ENCODE measurements at regions not wholly inside any gene's neighbourhood (a gene's known extent, or its start where the extent isn't known, plus 50 kb on each side); places are given as distances from the start of the nearest gene placed in this dataset.

DNA sequence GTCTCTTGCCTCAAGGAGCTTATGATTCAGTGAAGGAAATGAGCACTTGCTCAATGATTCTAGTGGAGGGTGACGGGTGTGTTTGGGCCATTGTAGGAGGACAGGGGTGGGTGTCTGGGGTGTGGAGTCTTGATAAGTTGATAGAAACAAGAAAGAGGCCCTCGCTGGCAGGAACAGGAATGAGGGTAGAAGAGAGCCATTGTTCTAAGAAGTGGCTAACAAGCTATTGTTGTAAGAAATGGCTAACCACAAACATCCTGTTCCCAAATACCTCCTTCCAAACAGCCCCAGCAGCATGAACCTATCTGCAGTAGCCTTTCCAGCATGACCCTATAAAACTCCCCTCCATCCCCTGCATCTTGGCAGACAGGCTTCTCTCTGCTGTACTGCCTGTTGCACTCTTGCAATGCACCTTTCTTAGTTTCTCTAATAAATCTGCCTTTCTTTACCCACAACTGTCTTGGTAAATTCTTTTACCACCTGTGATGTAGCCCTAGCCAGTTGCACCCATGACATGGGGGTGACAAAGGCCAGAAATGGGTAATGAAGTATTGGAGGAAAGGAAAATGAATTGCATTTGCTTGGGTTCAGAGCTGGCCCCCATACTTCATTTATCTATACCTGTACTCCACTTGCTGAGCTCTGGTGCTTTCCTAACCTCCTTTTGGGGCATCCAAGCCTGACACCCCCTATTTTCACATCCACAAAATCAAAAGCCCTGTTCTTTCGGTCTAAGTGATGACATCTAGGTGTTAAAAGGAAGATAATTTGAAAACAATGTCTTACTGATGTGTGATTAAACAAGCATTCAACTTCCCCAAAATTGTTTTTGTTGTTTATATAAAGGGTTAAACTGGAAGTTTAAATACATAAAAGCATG lies 389.1 kb downstream of the GRIN2B start:
- no peak for DNase-seq

DNA sequence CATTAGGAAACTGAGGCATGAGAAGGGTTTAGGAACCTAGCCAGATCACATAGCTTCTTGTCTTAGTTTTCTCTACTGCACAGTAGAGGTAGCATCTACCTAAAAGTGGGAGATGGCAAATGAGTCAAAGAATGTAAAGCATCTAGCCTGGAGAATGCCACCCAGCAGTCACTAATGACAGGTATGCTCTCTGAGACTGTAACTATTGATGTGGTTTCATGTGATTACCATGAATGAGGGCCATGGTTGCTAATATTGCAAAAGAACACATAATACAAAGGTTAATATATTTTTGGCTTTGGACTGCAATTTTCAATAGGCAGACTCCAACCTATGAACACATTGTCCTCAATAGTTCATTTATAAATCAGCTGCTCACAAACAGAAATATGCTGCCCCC lies 389.9 kb downstream of the GRIN2B start:
- DNase-seq = no peak

DNA sequence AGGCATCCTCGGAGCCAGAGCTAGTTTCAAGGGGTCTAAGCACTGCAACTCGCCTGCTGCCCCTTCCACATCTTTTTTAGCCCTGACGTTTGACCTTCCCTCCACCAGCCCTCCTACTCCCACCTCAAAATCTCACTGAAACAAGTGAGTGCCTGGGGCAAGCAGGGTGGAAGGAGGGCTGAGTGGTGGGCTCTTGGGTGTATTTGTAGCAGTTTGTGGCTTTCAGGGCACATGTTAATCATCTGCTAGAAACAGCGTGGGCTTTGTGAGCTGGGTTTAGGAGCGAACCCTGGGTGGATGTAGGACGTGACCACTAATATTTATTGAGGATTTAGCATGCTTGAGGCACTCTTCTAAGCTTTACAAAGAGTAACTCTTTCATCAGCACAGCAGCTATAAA lies 390.3 kb downstream of the GRIN2B start:
- no peak for DNase-seq

DNA sequence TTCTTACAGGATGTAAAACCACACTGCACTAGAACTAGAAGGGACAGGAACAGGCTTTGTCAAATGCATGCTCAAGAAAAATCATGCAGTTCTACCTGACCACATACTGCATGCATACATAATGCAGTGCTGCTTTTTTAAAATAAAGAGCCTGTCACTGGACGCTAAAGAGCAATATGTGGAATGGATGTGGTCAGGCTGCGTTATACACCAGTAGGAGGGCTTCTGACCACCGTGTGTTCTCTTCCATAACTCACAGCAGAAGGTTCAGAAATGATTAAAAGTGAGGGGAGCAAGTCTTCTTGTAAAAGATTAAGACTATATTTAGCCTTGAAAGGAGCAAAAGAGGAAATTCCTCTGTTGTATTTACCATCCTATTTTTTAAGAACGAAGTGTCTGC lies 392.0 kb downstream of the EMP1 start:
- no peak for DNase-seq

DNA sequence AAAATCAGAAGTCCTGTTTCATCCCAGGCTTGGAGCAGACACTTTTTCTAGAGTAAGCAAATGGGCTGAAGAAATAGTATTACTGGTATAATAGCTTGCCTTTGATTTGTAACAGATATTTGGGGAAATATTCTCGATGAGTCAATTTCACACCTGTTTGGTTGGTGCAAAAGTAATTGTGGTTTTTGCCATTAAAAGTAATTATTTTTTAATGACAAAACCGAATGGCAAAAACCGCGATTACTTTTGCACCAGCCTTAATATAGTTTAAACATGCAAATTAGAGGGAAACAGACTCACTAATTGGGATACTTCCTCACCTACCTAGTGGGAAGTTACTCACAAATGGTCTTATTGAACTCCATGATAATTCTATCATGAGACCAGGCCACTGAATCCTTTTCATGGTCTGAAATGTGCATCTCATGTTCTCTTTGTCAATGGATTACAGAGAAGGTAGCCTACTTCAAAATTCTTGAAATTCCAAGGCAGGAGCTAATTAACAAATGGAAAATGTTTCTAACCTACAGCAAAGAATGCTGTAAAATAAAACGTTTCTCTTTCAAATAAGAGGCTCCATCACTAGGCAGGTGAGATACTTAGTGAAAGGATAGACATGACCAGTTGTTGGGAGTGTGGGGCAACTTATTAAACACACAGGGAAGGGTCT lies 391.3 kb downstream of the EMP1 start:
- DNase-seq = no peak

DNA sequence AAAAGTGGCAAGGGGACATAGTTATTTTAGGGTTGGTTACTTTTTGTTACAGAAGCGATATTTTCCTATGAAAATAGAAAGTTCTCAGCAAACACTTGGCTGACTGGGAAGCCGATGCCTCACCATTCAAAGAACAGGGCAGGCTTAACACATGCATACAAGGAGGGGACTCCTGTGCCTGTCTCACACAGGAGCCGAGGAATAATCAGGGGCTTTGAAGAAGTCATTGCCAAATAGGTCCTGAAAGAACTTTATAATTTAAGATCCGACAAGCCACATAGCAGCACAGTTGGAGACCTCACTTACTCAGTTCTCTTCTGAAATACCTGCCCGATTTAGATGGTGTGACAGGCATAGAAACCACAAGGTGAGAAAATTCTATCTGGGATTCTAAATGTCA lies 389.8 kb downstream of the EMP1 start:
- no peak for DNase-seq

DNA sequence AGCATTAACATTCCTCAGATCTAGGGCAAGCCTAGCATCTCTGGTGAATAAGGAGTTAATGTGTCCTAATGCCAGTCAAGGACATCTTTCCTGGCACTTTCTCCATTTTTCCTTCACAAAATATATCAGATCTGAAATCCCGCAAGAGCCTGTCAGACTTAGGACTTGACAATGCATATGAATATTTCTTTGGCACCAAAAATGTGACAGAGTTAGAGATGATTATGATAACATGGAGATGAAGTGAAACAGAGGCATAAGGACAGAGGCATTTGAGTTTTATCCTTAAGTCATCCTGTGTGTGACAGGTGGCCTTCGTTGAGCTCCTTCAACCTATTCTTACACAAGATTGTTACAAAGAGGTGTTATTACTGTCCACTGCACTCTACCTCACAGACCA lies 388.0 kb downstream of the EMP1 start:
- no peak for DNase-seq

DNA sequence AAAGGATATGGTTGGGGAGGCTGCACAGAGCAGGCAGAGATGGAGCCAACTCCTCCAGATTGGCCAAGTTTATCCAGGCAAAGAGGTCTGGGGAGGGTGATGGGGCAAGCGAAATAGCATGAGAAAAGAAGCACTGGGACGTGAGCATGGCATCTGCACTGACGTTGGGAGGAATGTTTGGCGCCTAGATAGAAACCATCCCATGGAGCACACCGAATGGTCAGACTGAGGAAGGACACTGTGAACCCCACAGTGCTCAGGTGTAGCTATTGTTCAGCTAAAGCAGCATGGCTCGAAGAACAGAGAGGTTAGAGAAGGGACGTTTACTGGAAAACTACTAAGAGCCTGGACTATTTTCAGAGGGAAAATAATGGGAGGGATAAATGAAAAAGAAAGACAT lies 387.1 kb downstream of the EMP1 start:
- DNase-seq = no peak

DNA sequence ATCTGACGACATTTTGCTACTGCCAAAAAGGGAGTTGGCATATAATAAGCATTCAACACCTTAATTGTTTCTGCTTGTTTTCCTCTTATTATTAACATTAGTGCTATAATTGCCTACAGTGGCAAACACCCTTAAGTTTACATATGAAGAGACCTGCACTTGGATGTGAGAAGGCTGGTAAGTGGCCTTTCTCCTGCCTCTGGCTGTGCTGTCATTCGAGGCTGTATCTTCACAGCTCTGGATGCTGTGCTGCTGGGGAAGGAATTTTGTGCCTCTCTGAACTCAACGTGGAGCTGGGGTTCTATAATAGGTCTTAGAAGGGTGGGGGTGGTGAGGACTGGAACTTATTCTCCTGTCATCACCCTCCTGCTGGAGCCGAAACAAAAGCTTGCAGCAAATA lies 385.9 kb downstream of the EMP1 start:
- no peak for DNase-seq

DNA sequence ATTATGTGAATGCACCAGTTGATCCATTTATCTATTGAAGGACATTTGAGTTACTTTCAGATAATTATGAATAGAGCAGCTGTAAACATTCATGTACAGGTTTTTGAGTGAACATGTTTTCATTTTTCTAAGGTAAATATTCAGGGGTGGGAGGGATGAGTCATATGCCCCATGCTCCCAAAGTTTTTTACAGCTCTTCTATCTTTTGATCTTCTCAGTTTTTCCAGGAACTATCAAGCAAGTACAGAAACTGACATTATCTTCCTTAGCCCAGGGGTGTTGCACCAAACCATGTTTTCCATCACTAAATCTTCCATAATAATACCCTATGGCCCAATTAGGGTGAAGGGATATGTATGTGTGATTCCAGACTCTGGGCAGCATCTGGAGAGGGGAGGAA lies 384.5 kb downstream of the EMP1 start:
- DNase-seq = no peak

DNA sequence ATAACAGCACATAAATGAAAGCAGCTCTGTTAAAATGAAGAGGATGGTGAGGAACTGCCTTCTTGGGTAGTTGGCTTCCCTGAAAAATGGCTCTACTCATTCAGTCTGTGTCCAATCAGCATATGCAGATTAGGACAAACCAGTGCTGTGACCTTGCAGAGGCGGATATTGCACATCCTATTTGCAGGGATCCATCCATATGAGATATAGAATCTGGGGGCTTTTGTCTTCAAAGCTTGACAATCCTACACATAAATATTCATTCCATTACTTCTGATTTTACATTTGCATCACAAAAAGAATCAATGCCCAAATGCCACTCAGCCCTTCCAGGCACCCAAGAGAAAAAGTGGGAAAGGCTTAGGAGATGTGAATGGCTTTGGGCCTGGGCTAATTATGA lies 383.7 kb downstream of the EMP1 start:
- DNase-seq = no peak

DNA sequence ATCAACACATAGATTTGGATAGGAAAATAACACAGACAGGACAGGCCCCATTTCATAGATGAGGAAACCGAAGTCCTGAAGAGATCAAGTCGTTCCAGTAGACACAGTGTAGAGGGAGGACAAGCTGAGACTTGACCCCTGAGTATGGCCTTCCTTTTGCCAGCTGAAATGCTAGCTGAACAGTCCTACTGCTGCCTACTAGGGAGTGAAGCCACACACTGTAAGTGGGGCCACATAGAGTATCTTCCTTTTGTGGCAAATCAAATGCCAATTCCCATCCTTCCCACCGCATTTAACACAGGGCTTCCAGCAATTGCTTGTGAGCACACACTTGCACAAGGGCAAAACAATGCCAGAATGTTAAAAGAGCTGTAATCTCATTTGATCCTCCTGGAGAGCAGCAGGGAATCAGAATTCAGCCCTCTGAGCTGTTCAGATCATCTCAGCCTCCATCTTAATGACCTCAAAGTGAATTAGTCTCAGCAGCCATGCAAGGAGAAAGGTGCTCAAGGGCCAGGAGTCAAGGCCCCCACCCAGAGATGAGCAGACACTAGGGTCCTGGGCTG lies 380.5 kb downstream of the EMP1 start:
- DNase-seq = no peak

DNA sequence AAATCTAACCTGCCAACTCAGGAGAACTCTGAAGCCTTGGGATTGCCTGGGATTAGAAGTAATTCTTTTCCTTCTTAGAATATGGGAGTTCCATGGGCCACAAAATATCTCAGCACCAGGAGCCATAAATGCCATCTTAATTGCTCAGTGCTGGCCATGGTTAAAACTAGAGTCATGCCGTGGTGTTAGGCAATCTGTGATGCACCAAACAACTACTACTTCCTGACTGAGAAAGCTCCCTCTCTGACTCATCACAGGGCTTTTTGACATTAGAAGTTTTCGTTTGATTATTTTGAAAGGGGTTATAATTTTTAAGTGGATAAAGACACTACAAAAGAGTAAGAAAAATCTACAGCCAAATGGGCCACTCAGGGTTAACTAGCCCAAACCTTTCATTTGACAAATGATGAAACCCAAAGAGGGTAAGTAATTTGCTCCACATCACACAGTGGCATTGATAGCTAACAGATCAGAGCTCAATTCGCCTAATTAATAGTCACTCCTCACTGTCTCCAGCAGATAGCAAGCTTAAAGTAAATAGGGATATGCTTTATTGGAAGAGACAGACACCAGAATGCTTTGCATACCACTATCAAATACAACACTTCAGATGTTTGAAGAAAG lies 377.3 kb downstream of the EMP1 start:
- no peak for DNase-seq

DNA sequence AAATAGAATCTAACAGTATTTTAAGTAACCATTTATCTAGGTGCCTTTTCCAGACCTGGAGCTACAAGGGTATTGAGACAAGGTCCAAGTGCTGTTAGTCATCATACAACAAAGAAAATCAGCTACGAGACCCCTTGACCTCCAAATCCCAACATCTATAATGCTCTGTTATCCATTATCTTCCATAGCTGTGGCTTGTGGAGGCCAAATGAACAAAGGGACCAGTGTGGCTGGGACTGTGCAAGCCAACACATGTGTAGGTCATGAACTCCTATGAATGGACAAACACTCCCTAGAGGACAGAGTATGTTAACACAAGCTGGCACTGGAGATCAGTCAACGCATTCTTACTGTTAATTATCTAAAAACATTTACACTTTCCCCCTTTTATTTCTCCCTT lies 374.5 kb downstream of the EMP1 start:
- no peak for DNase-seq

DNA sequence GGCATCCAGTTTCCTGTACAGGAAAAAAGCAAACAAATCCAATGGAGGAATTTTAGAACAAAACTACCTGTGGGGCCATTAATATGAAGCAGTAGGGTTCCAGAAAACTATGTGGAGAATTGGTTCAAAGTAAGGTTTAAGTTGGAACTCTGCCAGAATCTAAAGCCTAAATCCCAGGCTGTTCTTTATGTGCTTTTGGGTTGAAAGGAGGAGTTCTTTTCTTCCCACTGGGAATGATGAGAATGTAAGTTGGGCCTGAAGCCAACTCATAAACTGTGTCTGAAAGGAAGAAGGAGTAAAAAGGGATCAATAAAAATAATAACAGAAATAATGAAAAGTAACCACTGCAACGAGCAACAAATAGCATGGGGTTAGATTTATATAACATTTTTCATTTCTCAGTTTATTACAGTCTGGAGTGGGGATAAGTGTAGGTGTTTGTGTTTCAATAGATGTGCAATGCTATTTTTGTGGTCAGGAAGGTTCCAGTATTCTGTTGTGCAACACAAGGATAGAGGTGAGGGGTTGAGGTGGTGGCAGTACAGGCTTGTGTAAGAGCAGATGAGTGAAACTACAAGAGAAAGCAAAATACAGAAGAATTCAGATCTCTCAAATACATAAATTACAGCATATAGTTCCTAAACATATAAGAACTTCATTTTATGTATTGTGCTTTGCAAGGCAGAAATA lies 373.6 kb downstream of the EMP1 start:
- DNase-seq = no peak

DNA sequence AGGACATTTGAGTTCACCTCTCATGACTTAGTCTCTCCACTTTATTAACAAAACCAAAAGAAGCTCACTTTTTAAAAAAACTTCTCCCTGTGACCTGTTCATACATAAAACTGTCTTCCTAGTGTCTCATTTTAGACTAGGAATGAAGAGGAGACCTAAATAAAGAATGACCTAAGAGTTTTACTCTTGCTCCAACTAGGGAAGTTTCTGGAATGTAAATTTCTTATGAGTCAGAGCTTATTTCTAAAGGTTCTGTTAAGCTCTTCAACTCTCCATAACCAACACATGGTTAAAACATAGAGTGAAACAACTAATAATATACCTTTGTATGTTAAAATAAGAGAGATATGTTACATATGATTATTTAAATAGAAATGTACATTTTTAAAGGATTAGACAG lies 369.8 kb downstream of the EMP1 start:
- no peak for DNase-seq

DNA sequence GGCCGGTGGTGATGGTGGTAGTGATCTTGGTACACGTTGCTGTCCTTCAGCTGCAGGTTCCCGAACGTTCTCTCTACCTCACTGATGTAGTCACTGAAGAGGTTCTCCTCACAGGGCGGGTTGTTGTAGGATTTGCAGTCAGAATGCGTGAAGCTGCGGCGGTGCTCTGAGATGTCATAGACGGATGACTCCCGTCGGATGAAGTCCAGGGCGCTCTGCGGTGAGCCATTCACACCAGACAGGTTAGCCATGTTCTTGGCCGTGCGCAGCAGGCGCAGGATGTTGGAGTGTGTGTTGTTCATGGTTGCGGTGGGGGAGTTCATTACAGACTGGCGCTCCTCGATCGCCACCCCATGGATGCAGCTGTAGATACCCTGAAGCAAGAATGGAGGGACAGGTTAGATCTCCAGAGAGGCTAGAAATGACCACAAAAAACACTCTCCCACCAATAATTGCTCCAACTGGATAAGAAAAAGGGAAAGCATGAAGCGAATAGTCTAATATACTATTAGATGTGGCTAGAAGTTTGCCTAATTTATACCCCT lies 367.8 kb downstream of the EMP1 start:
- DNase-seq = no peak

DNA sequence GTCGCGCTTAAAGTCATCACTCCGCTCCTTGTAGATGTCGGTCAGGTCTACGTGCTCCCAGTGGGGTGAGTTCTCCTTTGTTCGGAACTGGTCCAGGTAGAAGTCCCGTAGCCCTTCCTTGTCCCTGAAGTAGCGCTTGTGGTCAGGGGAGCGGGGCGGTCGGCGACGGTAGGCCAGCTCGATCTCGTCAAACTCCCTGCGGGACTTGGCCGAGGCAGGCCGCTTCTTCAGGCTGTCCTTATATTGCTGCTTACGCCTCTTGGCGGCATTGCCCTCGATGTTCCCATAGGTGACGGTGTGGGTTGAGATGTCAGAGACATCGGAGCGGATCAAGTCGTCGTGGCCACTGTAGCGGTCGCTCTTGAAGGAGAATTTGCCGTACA lies 367.2 kb downstream of the EMP1 start:
- DNase-seq = no peak

DNA sequence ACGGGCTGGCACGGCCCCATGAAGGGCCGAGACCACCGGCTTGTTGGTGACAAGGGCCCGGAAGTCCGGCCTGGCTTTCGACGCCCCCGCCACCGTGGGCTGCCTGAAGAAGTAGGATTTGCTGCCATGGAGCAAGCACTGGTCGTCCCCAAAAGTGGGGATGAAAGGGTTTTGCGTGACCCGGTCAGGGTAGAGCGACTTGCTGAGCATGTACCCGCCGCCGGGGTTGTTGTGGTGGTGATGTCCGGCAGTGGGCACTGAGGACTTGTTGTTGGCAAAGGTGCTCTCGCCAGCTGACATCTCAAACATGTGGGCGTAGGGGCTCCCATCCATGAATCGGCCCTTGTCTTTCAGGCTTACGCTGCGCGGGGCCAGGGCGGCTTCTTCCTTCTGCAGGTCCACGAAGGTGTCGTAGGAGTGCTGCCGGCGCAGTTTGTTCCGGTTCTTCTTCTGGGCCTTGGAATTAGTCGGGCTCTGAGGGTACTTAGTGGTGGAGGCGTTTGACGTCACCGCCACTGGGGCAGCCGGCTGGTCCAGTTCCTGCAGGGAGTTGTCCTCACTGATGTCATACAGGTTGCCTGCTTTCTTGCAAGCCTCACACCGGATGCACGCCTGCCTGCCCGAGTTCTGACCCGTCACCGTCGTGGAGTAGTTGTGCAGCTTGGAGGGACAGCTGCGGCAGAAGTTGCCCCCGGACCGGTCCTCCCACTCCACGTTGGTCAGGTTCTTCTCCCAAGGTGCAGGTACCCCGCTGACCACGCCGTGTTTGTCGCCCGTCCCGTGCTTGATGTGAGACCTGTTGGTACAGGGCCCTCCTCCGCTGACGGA lies 366.6 kb downstream of the EMP1 start:
- DNase-seq = no peak

DNA sequence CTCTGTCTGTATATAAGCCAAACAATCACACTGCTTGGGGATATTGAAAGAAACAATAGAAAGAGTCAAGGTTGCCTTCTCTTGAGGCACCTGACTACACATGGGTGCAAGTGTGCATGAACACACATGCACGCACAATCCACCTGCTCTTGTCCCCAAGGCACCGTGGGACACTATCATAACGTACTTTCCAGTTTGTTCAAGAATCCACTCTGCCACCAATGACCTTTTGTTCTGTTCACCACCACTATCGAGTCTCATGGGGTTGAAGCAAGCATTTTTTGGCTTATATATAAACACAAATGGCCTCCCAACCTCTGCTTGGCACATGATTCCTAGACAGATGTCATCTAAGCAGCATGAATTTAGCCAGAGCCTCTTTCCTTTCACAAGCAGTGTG lies 365.4 kb downstream of the EMP1 start:
- no peak for DNase-seq

DNA sequence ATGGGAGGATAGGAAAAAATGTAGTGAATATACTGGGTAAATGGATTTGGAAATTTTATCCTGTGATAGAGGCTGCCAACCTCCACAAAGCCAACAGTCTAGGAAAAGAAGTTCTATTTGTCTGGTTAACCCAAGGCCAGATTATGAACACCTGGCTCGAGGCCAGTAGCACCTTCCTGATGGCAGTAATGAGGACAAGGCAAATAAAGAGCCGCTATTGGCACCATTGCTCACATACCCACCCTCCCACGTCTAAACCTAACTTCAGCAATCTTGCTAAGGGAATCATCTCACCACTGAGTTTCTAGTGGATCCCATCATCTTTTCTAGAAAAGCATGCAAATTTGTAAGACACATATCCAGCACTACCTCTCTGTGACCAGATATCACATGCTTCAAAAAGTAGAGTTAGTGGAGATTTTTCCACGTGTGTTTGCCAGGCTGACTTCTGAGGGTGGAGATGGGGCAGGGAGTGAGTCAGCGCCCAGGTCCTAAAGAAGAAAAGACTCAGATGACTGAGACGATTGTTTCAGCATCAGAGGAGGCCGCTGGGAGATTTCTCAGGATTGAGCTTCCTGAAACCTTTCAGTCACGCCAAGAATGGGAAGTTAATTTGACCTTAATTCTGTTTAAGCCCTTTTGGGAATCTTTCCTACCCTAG lies 362.9 kb downstream of the EMP1 start:
- no peak for DNase-seq

All from CD4-positive, alpha-beta T cell treated with Interferon alpha-2 for 1 hour (primary cell).